C4-2B (cell line): ENCODE measurements at regions not wholly inside any gene's neighbourhood (a gene's known extent, or its start where the extent isn't known, plus 50 kb on each side); places are given as distances from the start of the nearest gene placed in this dataset.

Experiments
- ZFX ChIP-seq: fragments of 450-650 bp; IDR thresholded peaks from 2 replicates; pipeline ENCODE4 v1.6.1; 2017
- TF ChIP-seq, protein P1 (sequence below): fragments of 450-650 bp; conservative IDR thresholded peaks from 2 replicates; pipeline ENCODE4 v1.5.1; 2017; ENCODE audit warnings: mild to moderate bottlenecking

DNA sequence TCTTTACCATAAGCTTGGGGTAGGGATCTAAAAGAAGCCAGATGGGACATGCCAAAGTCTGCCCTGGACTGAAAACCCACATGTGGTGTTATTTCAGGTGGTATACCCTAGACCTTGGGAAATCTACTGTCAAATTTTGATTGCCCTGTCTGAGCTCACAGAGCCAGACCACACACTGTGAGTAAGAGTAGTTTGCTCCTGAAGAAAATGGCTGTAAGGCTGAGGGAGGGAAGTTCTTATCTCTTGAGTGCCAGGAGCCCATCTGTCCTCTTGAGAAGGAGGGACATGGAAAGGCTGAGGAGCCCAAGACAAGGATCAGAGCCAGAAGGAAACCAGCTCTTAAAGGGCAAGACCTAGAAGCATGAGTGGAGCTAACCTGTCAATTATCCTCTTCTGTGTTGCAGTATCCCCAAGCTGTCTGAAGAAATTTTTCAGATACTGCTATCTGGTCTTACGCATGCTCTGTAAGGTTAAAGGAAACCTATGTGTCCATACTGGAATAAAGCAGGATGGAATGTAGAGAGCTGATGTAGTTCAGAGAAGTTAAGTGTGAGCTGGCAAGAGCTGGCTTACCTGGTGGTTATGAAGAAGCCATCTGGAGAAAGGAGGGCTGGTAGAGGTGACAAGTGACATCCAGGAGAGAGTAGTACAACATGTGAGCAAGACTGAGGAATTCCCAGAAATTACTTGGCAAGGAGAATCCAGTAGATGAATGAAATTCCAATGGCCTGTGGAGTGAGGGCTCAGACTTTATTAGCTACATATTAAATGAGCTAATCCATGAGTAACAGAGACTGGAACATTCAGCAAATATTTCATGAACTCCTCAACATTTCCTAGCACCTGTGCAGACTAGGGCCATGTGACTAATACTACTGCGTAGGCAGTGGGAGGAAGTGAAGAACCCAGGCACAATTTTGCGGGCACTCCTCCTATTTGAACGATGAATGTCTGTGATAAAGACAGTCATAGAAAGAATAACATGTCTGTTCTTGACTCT lies 389.1 kb upstream of the KIF2A start:
- TF ChIP-seq, protein P1, sequence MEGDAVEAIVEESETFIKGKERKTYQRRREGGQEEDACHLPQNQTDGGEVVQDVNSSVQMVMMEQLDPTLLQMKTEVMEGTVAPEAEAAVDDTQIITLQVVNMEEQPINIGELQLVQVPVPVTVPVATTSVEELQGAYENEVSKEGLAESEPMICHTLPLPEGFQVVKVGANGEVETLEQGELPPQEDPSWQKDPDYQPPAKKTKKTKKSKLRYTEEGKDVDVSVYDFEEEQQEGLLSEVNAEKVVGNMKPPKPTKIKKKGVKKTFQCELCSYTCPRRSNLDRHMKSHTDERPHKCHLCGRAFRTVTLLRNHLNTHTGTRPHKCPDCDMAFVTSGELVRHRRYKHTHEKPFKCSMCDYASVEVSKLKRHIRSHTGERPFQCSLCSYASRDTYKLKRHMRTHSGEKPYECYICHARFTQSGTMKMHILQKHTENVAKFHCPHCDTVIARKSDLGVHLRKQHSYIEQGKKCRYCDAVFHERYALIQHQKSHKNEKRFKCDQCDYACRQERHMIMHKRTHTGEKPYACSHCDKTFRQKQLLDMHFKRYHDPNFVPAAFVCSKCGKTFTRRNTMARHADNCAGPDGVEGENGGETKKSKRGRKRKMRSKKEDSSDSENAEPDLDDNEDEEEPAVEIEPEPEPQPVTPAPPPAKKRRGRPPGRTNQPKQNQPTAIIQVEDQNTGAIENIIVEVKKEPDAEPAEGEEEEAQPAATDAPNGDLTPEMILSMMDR, result no peak
- no peak for TF ChIP-seq ZFX
